Lung (tissue), 11 donors: ENCODE measurements at regions not wholly inside any gene's neighbourhood (a gene's known extent, or its start where the extent isn't known, plus 50 kb on each side); places are given as distances from the start of the nearest gene placed in this dataset.
"Not testable (repeated sequence)": the region's sequence is repeated elsewhere in the genome, so short reads cannot be mapped to it uniquely, and the experiment has no call there.

Experiments
- ATAC-seq: fragments of 200-7000 bp; cut with Tn5 transposase; one replicate; pipeline ENCODE4 v1.9.1; 2020; ENCODE audit warnings: moderate number of reproducible peaks; ENCODE audit not compliant: insufficient read depth, low FRiP score
- DNase-seq, 3 donors: peaks; one replicate each; pipeline ENCODE4 v3.0.0-alpha.2; 2013 to 2017
- H3K27ac ChIP-seq, 2 donors: one replicate each; pipeline ENCODE4 v1.5.1; 2013; ENCODE audit warnings: mild to moderate bottlenecking in 2 of 2, moderate library complexity in 2 of 2, control low read depth in 1 of 2, inconsistent platforms in 1 of 2, low read depth in 1 of 2, low read length in 1 of 2
- H3K27me3 ChIP-seq, 3 donors: one replicate each; pipeline ENCODE4 v1.5.1; 2013; ENCODE audit warnings: low read length in 2 of 3; ENCODE audit not compliant: control insufficient read depth in 3 of 3, insufficient read depth in 3 of 3
- H3K36me3 ChIP-seq, 4 donors: one replicate each; pipeline ENCODE4 v1.5.1; 2013; ENCODE audit warnings: low read length in 4 of 4, mild to moderate bottlenecking in 1 of 4, moderate library complexity in 1 of 4; ENCODE audit not compliant: control insufficient read depth in 4 of 4, insufficient read depth in 4 of 4
- H3K4me1 ChIP-seq, 5 donors: one replicate each; pipeline ENCODE4 v1.5.1; 2013; ENCODE audit warnings: low read length in 5 of 5, mild to moderate bottlenecking in 2 of 5, moderate library complexity in 1 of 5; ENCODE audit not compliant: control insufficient read depth in 5 of 5, insufficient read depth in 5 of 5
- H3K4me3 ChIP-seq: one replicate; pipeline ENCODE4 v1.5.1; 2013; ENCODE audit warnings: mild to moderate bottlenecking, control low read depth, moderate library complexity
- H3K9ac ChIP-seq, 2 donors: one replicate each; pipeline ENCODE4 v1.5.1; 2013; ENCODE audit warnings: low read length in 2 of 2, control low read depth in 1 of 2; ENCODE audit not compliant: insufficient read depth in 1 of 2
- H3K9me3 ChIP-seq, 4 donors: one replicate each; pipeline ENCODE4 v1.5.1; 2013; ENCODE audit warnings: low read length in 3 of 4, mild to moderate bottlenecking in 1 of 4, moderate library complexity in 1 of 4; ENCODE audit not compliant: control insufficient read depth in 4 of 4, insufficient read depth in 3 of 4
- CTCF ChIP-seq: IDR thresholded peaks from 2 replicates; pipeline ENCODE4 v1.5.1; 2012; ENCODE audit warnings: mild to moderate bottlenecking; ENCODE audit errors: control extremely low read depth, extremely low read depth
- WGBS, 2 donors: extraction: QIAGEN DNeasy Blood & Tissue Kit; methylation state at CpG; one replicate each; pipeline ENCODE4 v1.1.7; 2013; 5-methylcytosine and 5-hydroxymethylcytosine counted together
- donor health status: control.
- donor health status: control.
- donor health status: Bipolar disorder and iron deficiency.
- donor health status: healthy.
- donor health status: DM: yes; HTN: yes; CAD: no.

GRCh38 chr9:17075758-17076485 is 58.9 kb upstream of the CNTLN start:
- peaks cover 0 to 5% (median 0%) of the 10 kb centered on the region in 4 donors for H3K9me3 ChIP-seq
- DNase-seq = no peak
- no peak overlapping the region for H3K4me3 ChIP-seq
- H3K27ac ChIP-seq = no peak overlapping the region
- H3K27me3 ChIP-seq = no peaks in the 10 kb centered on the region
- no peaks in the 10 kb centered on the region for H3K4me1 ChIP-seq
- no peaks in the 10 kb centered on the region for H3K36me3 ChIP-seq
- ATAC-seq = no peak
- WGBS, 2 donors = 86 to 96% methylated on average over 3 of the region's 3 CpGs
- H3K9ac ChIP-seq = no peak overlapping the region
- TF ChIP-seq CTCF = no peak

- Histone ChIP-seq H3K9me3 (peaks cover 0 to 5% (median 0%) of the 10 kb centered on the region in 4 donors), H3K36me3 (no peaks in the 10 kb centered on the region), H3K4me1 (no peaks in the 10 kb centered on the region), H3K4me3 (no peak overlapping the region), H3K27ac (no peak overlapping the region), H3K27me3 (no peaks in the 10 kb centered on the region), H3K9ac (no peak overlapping the region)
- no peak for TF ChIP-seq CTCF
- WGBS, 2 donors = 84 to 93% methylated on average over 4 of the region's 4 CpGs
- DNase-seq (no peak), ATAC-seq (no peak)
These were observed 59.6 kb upstream of the CNTLN start for GRCh38 chr9:17075146-17075757.

- H3K27me3 ChIP-seq, DNase-seq, H3K9me3 ChIP-seq, ATAC-seq, H3K27ac ChIP-seq, H3K36me3 ChIP-seq, H3K4me1 ChIP-seq, H3K4me3 ChIP-seq, H3K9ac ChIP-seq: not testable (repeated sequence)
- WGBS, 2 donors = 96 to 97% methylated on average over 20 to 22 of the region's 22 CpGs
These were observed 62.3 kb upstream of the CNTLN start for GRCh38 chr9:17072563-17072962.

- no peaks in the 10 kb centered on the region for H3K27me3 ChIP-seq
- H3K36me3 ChIP-seq = no peaks in the 10 kb centered on the region
- no peak for DNase-seq
- peaks cover 0 to 2% (median 0%) of the 10 kb centered on the region in 5 donors for H3K4me1 ChIP-seq
- H3K27ac ChIP-seq = no peak overlapping the region
- H3K9ac ChIP-seq = no peak overlapping the region
- peaks cover 0 to 2% (median 0%) of the 10 kb centered on the region in 4 donors for H3K9me3 ChIP-seq
- no peak for ATAC-seq
- no peak overlapping the region for H3K4me3 ChIP-seq
- WGBS, 2 donors = 50 to 63% methylated on average over 3 of the region's 3 CpGs
- no peak for TF ChIP-seq CTCF
These were observed 66.2 kb upstream of the CNTLN start for GRCh38 chr9:17068671-17069070.
